HG02981 (cell line): ENCODE measurements at regions not wholly inside any gene's neighbourhood (a gene's known extent, or its start where the extent isn't known, plus 50 kb on each side); places are given as distances from the start of the nearest gene placed in this dataset.
"Not testable (repeated sequence)": the region's sequence is repeated elsewhere in the genome, so short reads cannot be mapped to it uniquely, and the experiment has no call there.

Source experiments
- ATAC-seq: cut with Tn5 transposase; IDR thresholded peaks from one replicate; pipeline ENCODE4 v1.9.1; 2021; ENCODE audit warnings: mild to moderate bottlenecking, moderate library complexity; ENCODE audit not compliant: unreplicated experiment

DNA sequence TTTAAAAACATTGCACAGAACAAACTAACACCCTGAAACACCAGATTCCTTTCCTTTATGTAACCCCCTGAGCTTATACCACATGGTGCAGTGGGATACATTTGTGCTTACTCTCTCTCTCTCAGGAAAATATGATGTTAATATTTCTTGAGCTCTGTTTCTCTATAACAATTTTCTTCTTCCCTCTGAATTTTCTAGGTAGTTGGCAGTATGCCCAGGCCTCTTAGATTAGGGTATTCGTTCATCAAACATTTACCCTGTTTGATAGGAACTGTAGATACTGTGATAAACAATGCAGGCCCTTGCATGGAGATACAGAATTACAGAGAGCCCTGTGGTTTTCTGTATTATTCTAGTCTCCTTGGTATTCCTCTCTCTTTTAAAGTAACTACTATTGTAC, 567.8 kb downstream of the IPMK start:
- ATAC-seq = no peak

DNA sequence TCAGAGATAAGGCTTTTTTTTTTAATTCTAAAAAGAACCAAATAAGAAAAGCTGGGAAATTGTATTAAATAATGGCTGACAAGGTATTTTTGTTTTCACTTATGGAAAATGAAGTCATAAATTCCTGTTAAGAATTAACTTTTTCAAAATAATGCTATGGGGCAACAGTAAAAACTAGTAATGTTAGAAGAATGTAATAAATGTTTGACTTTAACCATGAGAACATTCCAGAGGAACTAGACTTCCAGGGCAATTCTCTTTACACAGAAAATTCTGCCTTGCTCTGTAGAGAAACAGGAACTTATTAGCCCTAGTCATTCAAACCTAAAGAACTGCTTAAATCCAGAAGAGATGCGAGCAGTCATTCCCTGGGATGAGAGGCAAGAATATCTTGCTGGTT, 571.1 kb downstream of the IPMK start:
- no peak for ATAC-seq

DNA sequence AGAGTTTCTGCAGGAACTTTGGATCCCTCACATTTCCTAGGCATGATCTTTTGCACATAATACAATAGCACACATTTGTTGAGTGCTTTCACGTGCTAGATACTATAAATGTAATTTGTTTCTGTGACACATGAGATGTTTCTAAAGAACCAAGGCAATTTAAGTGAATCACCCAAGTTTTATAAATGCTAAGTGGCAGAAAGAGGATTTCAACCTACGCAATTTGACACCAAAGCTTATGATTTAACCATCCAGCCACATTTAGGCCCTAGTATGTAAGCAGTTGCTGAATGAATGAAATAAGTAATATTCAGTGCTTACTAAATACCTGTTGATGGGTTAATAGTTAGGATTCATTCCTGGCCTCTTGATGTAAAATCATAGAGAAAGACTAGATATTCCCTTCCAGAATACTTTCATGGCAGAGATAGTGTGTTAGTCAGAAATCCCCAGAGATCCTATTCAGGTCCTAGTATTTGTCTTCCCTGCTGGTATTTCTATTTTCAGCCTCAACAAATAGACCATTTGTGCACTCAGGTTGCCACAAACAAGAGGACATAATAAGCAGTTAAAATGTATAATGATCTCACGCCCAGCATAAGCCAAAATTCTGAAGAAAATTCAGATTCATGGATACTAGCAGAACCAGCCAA, 572.6 kb downstream of the IPMK start:
- no peak for ATAC-seq

DNA sequence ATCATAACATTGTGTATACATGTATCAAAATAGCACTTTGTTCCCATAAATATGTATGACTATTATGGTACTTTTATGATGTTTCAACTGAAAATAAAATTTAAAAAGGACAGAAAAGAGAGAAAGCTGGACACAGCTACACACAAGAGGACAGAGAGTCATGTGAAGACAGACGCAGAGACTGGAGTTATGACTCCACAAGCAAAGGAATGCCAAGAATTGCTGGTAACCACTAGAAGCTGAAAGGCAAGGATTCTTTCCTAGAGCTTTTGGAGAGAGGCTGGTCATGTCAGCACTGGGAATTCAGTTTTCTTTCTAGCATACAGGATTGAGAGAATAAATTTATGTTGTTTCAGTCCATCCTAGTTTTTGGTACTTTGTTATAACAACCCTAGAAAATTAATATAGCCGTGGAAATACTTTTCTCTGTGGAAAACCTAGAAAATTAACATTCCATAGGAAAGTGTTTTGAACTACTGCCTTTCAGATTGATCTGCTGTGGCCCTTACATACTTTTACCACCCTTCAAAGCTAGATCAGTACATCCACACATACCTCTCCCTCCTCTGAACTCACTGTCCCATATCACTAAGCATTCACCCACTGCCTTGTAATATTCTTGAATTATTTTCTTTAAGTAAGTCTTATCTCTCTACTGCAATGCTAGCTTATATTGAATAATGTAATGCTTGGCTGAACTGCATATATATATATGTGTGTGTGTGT, 575.3 kb downstream of the IPMK start:
- ATAC-seq = no peak

DNA sequence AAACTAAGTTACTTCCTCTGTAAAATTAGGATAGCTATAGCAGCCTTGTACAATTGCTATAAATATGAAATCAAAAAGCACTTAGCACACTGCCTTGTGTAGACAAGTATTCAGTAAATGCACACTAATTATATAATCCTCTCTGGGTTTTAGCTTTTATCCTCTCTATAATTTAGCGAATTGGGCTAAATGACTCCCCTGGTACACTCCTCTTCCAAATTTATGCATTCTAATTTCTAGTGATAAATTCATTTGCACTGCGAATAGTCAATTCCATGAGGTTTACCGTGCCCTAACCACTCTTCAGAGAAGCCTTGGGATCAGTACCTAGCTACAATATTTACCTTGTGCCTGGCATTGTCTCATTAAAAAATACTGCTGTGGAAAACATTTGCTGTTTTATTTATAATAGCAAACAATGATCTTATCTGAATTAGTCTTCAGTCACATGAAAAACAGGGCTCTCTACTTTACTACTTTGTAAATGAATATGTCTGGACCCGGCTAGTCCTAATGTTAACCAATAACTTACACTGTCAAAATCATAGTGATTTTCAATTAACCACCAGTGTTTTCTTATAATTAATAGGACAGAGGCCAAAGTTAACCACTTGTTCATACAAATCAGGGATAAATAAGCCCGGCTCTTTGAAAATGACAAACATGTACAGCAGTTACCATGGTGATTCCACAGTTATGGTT, 577.9 kb downstream of the IPMK start:
- no peak for ATAC-seq

DNA sequence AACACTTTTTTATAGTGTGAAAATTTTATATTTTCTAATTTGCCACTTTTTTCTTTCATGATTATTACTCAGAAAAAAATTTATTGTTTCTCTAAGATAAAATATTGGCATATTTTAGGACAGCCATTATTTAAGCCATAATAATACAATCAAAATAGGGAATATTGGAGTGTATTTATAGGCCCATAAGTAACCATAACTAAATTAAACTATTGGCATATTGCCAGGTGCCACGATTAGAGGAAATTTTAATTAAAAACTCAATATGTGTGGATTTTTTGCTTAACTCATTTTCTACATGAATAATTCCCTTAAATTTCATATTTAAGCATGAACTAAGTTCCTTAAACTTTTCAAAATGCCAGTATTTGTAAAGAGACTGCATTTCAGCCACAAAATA, 587.8 kb downstream of the IPMK start:
- no peak for ATAC-seq

DNA sequence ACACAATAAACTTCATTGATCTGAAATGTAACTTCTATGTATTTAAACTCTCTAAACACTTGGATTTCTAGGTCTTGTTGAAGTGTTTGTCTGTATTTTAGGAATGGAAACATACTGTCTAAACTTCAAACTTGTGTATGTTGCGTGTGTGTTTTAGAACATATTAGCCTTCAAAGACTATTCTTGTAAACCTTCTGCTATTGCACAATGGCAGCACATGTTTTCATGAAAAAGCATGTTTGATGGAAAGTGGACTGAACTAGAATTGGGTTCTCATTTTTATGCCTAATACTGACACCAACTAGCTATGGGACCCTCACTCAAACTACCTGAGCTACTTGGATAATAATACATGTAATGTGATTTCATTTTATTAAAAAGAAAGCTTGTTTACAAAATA, 592.6 kb downstream of the IPMK start:
- ATAC-seq = no peak

DNA sequence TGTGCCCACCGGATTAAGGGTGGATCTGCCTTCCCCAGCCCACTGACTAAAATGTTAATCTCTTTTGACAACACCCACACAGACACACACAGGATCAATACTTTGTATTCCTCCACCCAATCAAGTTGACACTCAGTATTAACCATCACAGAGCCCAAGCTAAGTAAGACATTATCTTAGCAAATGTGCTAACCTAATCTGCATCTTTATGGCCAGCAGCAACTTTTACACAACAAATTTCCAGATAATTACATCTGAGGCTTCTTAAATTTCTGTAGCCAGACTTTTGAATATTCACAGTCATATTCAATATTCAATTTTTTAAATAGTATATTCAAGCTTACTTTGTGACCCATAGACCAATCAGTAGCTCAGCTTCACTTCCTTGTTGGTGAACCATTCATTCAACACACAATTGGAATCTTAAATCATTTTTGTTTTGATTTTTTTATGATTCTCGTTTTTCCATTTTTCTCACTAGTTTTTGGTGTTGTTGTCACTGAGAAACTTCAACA, 594.2 kb downstream of the IPMK start:
- ATAC-seq = no peak

DNA sequence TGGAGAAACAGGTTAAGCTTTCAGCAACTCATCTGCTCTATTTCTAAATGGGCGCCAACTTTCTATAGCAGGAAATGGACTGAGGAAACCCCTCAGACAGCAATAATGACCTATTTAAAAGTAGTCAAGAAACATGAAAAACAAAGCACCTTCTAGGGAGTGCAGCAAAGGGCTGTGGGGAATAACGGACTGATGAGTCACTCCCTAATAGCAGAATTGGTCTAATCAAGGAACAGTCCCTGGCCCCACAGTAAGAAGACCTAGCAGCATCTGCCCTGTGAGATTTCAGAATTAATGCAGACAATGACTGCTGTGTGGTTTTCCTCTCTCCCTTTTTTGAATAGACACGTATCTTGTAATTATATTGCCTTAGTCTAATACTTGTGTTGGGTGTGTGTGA, 602.9 kb downstream of the IPMK start:
- ATAC-seq = no peak

DNA sequence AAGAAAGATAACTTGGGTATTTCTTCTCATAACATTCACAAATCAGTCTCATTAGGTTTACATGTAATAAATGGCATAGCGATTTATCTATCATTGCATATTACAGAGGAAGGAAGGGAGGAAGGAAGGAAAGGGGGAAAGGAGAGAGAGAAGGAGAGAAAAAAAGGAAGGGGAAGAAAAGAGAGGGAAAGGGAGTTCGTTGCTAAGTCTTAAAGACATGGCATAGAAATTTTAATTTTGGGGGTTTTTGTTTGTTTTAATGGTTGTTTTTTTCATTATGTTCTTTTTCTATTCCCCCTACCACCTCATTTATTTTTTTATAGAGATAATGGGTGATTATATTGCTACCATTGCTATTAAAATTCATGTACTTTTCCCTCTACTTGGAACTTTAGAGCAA, 604.3 kb downstream of the IPMK start:
- ATAC-seq = no peak

DNA sequence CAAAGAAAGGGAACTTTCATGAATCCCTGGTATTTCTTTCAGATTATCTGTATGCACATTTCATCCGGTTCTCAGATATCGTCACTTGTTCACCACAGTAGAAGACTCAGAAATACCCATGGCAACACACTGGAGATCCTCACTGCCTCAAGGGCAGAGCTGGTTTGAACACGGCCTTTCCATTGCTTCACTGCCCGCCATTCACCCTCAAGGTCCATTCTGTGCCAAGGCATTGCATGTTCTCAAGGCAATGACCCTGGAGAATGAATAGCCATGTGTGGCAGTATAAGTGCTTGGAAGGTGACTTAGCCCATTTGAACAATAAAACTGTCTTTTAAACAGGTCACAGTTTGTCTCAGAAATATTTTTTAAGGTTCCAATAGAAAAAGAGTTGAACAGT, 606.5 kb downstream of the IPMK start:
- ATAC-seq = no peak

DNA sequence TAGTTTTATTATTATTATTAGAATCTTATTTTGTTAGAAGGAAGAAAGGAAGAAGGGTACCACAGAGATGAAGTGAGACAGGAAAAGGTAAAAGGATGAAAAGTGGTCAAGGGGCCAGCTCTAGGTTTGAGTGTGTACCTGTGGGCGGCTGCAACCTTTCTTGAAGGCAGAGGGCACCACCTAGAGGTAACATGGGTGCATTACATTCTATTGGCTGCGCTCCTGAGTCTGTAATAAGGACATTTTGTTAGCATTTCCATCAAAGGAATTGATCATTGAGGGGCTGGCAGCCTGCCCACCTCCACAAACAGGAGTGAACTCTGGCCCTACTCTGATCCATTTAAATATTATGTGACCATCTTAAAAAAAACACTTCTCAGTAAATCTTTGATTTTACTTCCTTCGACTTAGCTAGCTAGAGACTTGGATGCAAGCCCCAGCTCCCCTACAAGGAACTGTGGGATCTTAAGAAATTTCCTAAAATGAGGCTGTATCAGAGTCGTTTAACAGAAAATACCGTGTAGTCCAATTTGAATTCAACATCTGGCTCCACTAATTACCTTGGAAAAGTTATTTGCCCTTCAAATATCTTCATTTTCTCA, 610.4 kb downstream of the IPMK start:
- ATAC-seq = peak; percentile 93

DNA sequence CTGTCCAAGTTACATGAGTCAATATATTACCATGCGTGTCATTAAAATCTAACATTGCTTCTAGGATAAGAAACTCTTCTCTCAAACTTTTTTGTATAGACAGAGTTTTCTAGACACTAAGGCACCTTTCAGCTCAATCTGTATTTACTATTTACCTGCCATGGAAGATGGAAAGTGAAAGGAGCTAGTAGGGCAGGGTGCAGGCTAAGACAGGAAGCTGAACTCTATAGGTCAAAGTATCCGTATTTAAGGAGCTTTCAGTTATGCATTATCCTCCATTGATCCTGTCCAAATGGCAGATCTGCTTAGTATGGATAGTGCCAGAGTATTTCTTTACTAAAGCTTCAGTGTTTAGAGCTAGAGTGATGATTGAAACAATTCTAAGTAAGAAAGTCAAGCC, 612.8 kb downstream of the IPMK start:
- no peak for ATAC-seq

DNA sequence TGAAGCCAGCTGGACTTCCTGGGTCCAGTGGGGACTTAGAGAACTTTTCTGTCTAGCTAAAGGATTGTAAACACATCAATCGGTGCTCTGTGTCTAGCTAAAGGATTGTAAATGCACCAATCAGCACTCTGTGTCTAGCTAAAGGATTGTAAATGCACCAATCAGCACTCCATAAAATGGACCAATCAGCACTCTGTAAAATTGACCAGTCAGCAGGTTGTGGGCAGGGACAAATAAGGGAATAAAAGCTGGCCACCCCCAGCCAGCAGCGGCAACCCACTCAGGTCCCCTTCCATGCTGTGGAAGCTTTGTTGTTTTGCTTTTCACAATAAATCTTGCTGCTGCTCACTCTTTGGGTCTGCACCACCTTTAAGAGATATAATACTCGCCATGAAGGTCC, 622.6 kb downstream of the IPMK start:
- ATAC-seq = not testable (repeated sequence)

DNA sequence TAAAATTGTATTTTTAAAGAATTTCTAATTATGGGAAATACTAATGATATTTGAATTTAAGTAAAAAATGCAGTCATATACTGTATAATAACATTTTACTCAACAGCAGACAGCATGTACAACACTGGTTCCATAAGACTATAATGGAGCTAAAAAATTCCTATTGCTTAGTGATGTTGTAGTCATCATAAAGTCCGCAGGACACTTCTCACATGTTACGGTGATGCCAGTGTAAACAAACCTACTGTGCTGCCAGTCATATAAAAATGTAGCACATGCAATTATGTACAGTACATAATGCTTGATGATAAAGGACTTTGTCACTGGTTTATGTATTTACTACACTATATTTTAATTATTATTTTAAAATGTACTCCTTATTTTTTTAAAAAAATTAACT, 629.3 kb downstream of the IPMK start:
- no peak for ATAC-seq

DNA sequence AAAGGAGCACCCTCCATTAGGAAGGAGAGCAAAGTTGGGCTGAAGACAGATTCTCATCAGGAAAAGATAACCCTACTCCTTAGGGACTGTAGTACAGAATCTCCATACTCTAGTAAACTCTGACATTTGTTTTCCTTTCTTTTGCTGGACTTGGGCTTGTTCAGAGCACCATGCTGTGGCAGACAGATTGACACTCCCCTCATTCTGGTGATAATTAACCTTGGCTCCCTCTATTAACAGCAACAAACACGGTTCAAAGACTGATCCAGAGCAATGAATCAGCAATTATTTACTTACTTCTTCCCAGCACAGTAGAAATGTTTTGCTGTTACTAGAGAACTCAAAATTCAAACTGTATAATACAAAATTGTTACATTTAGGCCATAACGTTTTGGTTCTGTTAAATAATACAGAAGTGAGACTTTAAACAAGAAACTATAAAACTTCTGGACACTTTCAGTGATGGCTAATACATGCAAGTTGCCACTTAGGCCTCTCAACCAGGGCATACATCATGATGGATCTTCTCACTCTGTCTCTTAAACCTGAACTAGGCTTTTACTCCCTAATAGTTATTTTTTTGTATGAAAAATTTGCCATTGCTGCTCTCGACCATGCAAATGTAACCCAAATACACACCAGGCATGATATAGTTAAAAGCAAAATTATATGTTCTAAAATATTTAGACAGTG, 639.0 kb downstream of the IPMK start:
- no peak for ATAC-seq

DNA sequence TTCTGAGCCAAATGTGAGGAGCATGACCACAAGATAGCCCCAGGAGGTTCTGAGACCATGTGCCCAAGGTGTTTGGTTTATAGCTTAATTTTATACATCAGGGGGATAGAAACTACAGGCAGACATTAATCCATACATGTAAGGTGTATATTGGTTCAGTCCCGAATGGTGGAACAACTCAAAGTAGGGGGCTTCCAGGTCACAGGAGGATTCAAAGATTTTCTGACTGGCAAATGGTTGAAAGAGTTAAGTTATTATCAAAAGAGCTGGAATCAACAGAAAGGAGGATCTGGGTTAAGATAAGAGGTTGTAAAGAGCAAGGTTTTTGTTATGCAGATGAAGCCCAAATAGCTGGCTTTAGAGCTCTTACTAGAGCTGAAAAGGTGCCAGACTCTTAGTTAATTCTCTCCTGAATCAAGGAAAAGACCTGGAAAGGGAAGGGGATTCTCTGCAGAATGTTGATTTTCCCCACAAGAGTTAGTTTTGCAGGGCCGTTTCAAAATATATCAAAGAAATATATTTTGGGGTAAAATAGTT, 640.0 kb downstream of the IPMK start:
- no peak for ATAC-seq

DNA sequence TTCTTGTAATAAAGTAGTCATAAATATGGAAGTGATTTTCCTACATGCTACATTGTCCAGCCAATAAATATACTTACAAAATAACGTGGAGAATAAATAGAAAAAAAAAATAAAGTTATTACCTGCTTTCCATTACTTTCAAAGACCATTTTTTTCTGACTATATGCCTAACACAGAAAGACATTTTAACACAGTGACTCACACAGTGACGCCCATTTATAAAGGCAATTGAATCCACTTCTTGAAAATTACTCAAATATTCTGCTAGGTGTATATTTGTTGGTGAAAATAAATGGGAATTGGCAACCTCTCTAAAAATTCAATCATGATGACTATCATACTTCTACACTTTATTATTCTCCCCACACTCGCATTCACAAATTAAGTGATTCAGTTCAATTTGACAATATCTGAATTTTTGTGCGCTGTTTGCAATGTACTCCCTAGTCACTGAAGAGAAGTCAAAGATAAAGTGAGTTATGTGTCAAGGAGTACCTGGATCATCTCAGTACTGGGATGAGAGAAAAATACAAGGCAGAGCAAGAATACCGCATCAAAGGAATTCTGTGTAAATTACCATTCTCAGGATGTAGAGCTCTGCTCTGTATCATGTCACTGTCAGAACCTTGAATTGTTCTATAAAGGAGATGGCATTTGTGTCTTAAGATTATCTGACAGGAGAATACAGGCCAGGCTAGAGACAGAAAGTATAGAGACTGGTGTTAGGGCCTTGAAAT, 642.7 kb downstream of the IPMK start:
- no peak for ATAC-seq

DNA sequence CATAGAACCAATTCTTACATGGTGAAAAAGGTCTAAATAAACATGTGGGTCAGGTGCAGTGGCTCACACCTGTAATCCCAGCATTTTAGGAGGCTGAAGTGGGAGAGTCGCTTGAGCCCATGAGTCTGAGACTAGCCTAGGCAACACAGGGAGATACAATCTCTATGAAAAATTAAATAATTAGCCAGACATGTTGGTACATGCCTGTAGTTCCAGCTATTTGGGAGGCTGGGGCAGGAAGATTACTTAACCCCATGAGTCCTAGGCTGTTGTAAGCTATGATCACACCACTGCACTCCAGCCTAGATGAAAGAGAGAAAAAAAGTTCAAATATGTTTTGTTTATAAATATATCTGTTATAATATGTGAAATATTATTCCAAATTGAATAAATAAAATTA, 643.6 kb downstream of the IPMK start:
- no peak for ATAC-seq

DNA sequence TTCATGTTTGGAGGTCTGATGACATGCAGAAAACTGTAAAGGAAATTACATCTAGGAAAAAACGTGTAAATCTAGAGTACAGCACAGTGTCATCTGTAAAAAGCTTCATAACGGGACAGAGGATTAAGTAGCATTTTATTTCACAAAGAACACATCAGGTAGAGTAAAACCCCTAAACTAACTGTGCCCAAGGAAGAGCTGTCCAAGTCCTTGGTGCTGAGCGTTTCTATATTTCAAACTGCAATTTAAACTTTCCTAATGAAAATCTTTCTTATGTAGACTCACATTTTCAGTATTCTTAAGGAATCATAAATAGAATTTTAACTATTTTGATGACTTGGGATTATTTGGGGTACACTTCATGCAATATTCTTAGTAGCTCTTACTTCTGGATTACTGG, 646.2 kb downstream of the IPMK start:
- no peak for ATAC-seq
